IPS DF 4.7 (cell line): ENCODE measurements at regions not wholly inside any gene's neighbourhood (a gene's known extent, or its start where the extent isn't known, plus 50 kb on each side); places are given as distances from the start of the nearest gene placed in this dataset.
"Not testable (repeated sequence)": the region's sequence is repeated elsewhere in the genome, so short reads cannot be mapped to it uniquely, and the experiment has no call there.

Experiments used
- DNase-seq: peaks from one replicate; pipeline ENCODE4 v3.0.0-alpha.2; 2013; ENCODE audit warnings: low spot score; ENCODE audit errors: extremely low read depth

DNA sequence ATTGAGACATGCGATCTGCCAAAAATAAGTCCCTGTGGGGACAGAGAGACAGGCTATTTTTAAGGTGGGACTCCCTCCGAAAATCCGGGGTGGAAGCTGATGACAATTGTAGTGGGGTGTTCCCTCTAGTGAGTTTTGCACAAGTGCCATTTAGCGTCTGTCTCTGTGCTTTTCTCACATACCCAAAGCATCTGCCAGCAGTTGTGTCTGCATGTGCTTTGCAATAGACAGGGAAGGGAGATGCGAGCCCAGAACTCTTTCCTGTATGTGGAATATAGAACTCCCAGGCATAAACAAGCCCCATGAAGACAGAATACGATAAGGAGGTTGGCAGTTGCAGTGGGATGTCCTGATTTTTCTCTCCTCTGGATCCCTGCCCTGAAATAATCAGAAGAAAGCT is 282.7 kb upstream of the XYLT1 start:
- DNase-seq: no peak

- DNase-seq: no peak
Measured at GRCh38 chr16:17749706-17750105, 278.9 kb upstream of the XYLT1 start.

- DNase-seq: no peak
Measured at GRCh38 chr16:17748044-17748719, 277.4 kb upstream of the XYLT1 start.

- no peak for DNase-seq
Measured at GRCh38 chr16:17747081-17747756, 276.5 kb upstream of the XYLT1 start.

- no peak for DNase-seq
Measured at GRCh38 chr16:17744921-17745572, 274.3 kb upstream of the XYLT1 start.

GRCh38 chr16:17743578-17743977 is 272.8 kb upstream of the XYLT1 start:
- DNase-seq: no peak

GRCh38 chr16:17743158-17743557 is 272.4 kb upstream of the XYLT1 start:
- DNase-seq: no peak

GRCh38 chr16:17735099-17735498 is 264.3 kb upstream of the XYLT1 start:
- DNase-seq: not testable (repeated sequence)

- no peak for DNase-seq
Measured at GRCh38 chr16:17729820-17730219, 259.1 kb upstream of the XYLT1 start.

DNA sequence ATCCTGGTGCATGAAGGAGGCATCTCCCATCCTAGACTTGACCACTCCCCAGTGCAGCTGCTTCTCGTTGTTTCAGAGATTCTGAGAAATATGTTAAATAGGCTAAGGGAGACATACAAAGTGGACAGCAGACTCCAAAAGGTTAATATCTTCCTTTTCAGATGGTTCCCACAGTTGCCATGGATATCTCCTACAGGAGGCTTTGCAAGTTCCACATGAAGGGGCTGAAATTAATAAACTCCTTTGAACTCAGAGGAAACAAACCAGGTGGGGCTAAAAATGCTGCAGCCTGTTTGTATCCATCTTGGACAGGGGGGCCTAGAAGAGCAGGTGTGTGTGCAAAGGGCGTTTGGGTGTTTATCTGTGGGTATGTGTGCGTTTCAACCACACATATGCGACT is 257.4 kb upstream of the XYLT1 start:
- DNase-seq: no peak

- DNase-seq: no peak
Measured at GRCh38 chr16:17724242-17724898, 253.6 kb upstream of the XYLT1 start.

- no peak for DNase-seq
Measured at GRCh38 chr16:17723531-17724134, 252.9 kb upstream of the XYLT1 start.

DNA sequence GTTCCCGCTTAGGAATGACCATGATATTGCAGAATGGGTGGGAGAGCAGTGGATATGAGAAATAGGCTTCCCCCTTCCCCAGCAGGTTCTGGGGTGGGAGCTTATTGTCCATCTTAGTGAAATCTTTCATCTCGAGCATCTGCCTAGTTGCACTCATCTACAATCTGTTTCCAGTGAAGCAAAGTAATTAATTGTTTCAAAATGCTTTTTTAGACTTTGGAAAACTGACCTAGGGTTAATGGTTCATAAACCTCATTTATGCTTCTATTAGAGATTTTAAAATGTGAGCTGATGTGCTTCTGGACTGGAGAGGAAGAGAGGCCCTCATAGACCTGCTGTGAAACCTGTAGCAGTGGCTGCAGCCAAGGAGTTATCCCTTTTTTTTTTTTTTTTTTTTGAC is 247.7 kb upstream of the XYLT1 start:
- DNase-seq: no peak

GRCh38 chr16:17705847-17706246 is 235.1 kb upstream of the XYLT1 start:
- no peak for DNase-seq

DNA sequence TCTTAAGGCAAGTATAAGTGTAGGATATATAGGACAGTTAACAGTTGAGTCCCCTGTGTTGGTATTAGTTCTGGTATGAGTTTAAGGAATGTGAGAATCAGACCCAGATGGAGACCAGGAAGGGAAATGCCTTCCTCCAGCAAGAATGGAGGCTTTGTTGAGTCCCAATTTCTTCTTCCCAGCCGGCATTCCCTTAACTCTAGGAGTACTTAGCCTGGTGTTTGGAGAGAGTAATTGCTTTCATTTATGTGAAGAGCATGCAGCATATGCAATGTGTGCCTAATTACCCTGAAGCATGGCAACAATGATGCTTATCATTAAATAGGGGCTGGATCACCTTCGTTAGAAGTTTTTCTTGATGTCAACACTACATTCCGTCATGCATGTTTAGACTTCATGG is 225.9 kb upstream of the XYLT1 start:
- no peak for DNase-seq

- no peak for DNase-seq
Measured at GRCh38 chr16:17692484-17692883, 221.7 kb upstream of the XYLT1 start.

- DNase-seq: no peak
Measured at GRCh38 chr16:17691899-17692176, 221.1 kb upstream of the XYLT1 start.

DNA sequence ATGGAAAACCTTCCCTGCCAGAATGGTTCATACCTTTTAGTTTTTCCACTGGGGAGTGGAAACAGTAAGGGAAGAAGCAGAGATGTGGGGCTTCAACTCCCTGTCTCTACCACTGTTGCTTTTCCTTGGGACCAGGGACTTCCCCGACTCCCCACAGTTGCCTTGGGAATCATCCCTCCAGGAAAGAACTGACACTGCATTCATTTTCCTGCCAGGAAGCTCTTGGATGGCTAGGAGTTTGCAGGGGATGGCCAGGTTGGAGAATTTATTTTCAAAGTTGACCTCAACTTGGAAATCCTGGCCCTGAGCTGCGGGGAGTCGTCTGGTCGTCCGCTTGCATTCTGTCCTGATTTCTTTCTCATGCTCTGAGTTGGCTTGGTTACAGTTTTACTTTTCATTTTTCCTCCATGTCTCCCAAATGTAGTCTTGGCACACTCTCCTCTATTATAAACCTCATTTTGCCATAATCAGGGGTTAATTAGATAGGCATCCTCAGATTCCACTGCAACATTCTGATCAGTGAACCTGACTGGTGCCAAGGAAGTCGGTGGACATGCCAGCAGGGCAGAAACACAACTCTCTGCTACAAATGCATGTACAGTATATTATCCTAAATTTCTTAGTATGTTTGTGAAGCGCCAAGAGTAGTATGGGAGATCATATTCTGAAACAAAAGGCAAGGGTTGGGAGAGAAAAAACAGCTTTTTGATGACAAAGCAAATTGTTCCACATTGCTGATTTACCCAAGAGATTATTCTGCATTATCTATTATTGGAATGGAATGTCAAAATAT is 220.5 kb upstream of the XYLT1 start:
- DNase-seq: no peak

- DNase-seq: no peak
Measured at GRCh38 chr16:17685447-17685846, 214.7 kb upstream of the XYLT1 start.

DNA sequence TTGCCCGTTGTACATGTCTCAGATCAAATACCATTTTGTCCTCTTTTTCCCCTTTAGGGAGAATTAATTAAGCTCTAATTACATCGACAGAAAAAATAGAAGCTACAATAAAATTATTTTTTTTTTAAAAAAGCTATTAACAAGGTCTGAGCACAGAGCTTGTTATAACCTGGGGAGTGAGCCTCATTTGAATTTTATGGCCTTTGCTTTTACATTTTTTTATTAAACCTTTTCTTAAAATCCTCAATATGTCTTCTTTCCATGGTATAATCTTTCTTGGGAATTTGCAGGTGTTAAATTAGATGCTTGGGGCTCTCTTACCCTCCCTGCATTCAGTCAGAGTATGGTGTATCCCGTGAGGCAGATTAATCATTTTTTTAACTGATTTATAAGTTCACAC is 212.5 kb upstream of the XYLT1 start:
- no peak for DNase-seq

DNA sequence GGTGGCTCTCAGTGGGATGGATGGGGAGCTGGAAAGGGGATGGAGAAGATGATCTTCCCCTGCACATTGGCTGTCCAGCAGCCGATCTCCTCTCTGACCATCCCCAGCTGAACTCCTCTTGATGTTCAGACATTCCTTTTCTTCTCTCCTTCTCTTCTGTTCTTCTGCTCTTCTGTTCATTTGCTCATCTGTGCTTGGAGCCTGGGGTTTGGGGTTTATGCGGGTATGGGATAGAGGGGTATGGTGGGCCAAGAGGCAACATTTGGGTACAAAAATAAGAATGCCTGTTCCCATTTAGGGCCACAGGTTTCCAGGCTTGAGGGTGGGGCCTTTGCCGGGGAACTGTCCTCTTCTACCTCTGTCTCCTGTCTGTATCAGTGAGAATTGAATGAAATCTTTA is 205.4 kb upstream of the XYLT1 start:
- DNase-seq: no peak
